Keratinocyte (primary cell): ENCODE measurements at regions not wholly inside any gene's neighbourhood (a gene's known extent, or its start where the extent isn't known, plus 50 kb on each side); places are given as distances from the start of the nearest gene placed in this dataset.

Experiments used
- DNase-seq: peaks from one replicate; pipeline ENCODE4 v3.0.0-alpha.2; 2011; ENCODE audit warnings: low read depth, missing footprints, low spot score
- FAIRE-seq: peaks from 2 replicates; lab custom pipeline; 2011; peaks lifted over from hg19 to GRCh38; lab: Jason Lieb, UNC
- H2AFZ ChIP-seq: 2 replicates; pipeline ENCODE4 v1.6.0; 2012; ENCODE audit warnings: low read length, control low read depth, inconsistent platforms; ENCODE audit not compliant: control insufficient read depth
- H3K27ac ChIP-seq: 2 replicates; pipeline ENCODE4 v1.5.1; 2011; ENCODE audit warnings: low read length; ENCODE audit not compliant: control insufficient read depth, insufficient read depth
- H3K27me3 ChIP-seq: 3 replicates; pipeline ENCODE4 v1.6.0; 2011; ENCODE audit warnings: low read length; ENCODE audit not compliant: control insufficient read depth, insufficient read depth; ENCODE audit errors: extremely low read depth
- H3K36me3 ChIP-seq, 2 experiments: 2 replicates in 1 of 2; 3 replicates in 1 of 2; pipeline ENCODE4 v1.5.1; 2011; ENCODE audit warnings: low read length in 2 of 2, mild to moderate bottlenecking in 1 of 2; ENCODE audit not compliant: control insufficient read depth in 2 of 2, insufficient read depth in 2 of 2; ENCODE audit errors: extremely low read depth in 1 of 2
- H3K4me1 ChIP-seq: 3 replicates; pipeline ENCODE4 v1.5.1; 2011; ENCODE audit warnings: low read length; ENCODE audit not compliant: control insufficient read depth, insufficient read depth; ENCODE audit errors: extremely low read depth
- H3K4me2 ChIP-seq: 3 replicates; pipeline ENCODE4 v1.6.0; 2011; ENCODE audit warnings: low read depth, low read length; ENCODE audit not compliant: control insufficient read depth, insufficient read depth; ENCODE audit errors: extremely low read depth
- H3K4me3 ChIP-seq, 3 experiments: fragments of 200-600 bp in 1 of 3; sonication (generic) in 1 of 3; 2 replicates in 2 of 3; 3 replicates in 1 of 3; pipeline ENCODE4 v1.5.1; 2011 to 2016; ENCODE audit warnings: low read length in 3 of 3, mild to moderate bottlenecking in 3 of 3, control low read depth in 2 of 3, inconsistent platforms in 1 of 3, low read depth in 1 of 3, mixed read lengths in 1 of 3, mixed run types in 1 of 3, moderate library complexity in 1 of 3; ENCODE audit not compliant: control insufficient read depth in 2 of 3, insufficient read depth in 2 of 3; ENCODE audit errors: extremely low read depth in 1 of 3
- H3K79me2 ChIP-seq: 2 replicates; pipeline ENCODE4 v1.6.0; 2012; ENCODE audit warnings: low read length; ENCODE audit not compliant: control insufficient read depth, insufficient read depth
- H3K9ac ChIP-seq: 3 replicates; pipeline ENCODE4 v1.6.0; 2011; ENCODE audit warnings: low read length; ENCODE audit not compliant: control insufficient read depth, insufficient read depth; ENCODE audit errors: extremely low read depth
- H3K9me1 ChIP-seq: 3 replicates; pipeline ENCODE4 v1.6.0; 2011; ENCODE audit warnings: low read length; ENCODE audit not compliant: control insufficient read depth, insufficient read depth; ENCODE audit errors: extremely low read depth
- H3K9me3 ChIP-seq: 2 replicates; pipeline ENCODE4 v1.5.1; 2012; ENCODE audit warnings: low read depth, low read length; ENCODE audit not compliant: control insufficient read depth
- H4K20me1 ChIP-seq: 3 replicates; pipeline ENCODE4 v1.6.0; 2011; ENCODE audit warnings: low read length; ENCODE audit not compliant: control insufficient read depth, insufficient read depth; ENCODE audit errors: extremely low read depth
- EZH2 ChIP-seq: IDR thresholded peaks from one replicate; pipeline ENCODE4 v1.6.1; 2012; ENCODE audit warnings: inconsistent platforms, mild to moderate bottlenecking, low read length, moderate library complexity
- dilution Hi-C: fragments of 300-500 bp; cut with MboI; formaldehyde crosslinking; loops from one replicate; pipeline ENCODE4 v1.7.0; 2020; ENCODE audit warnings: low sequenced_read_pairs; ENCODE audit not compliant: extremely low pct_ligation_motif_present
- TF ChIP-seq, protein P1 (sequence below), 3 experiments: IDR thresholded peaks in 1 of 3; conservative IDR thresholded peaks in 1 of 3; optimal IDR thresholded peaks in 1 of 3; 2 replicates in 2 of 3; 3 replicates in 1 of 3; pipeline versions ENCODE3 to v1.5.1; 2011; ENCODE audit warnings: low read length in 3 of 3, mild to moderate bottlenecking in 3 of 3, moderate library complexity in 2 of 3, control low read depth in 1 of 3, inconsistent platforms in 1 of 3; ENCODE audit not compliant: insufficient read depth in 2 of 3; ENCODE audit errors: extremely low read depth in 1 of 3

DNA sequence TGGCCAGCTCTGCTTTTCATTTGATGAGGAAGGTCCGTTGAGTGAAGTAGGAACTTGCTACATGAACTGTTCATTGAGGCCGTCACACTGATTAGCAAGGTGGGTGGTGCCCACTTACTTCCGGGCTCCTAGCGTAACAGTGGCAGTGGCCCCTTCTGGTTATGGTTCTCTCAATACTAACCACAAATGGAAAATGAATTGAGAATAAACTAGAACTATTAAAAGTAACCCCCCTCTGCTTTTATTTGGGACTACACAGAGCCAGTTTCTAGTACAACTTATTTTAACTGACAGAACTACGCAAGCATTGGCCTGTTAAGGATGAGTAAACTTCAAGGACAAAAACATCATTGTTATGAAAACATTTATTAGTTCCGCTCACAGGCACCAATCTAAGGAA is 519.1 kb downstream of the INHBA start:
- DNase-seq, result no peak
- Histone ChIP-seq H2AFZ (peak overlapping the region; percentile 20), H3K9ac (no peak overlapping the region), H3K9me1 (no peaks in the 10 kb centered on the region), H4K20me1 (no peaks in the 10 kb centered on the region), H3K27me3 (no peaks in the 10 kb centered on the region), H3K4me1 (peaks cover 26% of the 10 kb centered on the region), H3K79me2 (no peaks in the 10 kb centered on the region), H3K4me2 (no peak overlapping the region), H3K27ac (peak overlapping the region; percentile 37), H3K36me3 (no peaks in the 10 kb centered on the region), H3K4me3 (no peak overlapping the region), H3K9me3 (no peaks in the 10 kb centered on the region)
- dilution Hi-C loops, result no loop called here
- TF ChIP-seq, protein P1, sequence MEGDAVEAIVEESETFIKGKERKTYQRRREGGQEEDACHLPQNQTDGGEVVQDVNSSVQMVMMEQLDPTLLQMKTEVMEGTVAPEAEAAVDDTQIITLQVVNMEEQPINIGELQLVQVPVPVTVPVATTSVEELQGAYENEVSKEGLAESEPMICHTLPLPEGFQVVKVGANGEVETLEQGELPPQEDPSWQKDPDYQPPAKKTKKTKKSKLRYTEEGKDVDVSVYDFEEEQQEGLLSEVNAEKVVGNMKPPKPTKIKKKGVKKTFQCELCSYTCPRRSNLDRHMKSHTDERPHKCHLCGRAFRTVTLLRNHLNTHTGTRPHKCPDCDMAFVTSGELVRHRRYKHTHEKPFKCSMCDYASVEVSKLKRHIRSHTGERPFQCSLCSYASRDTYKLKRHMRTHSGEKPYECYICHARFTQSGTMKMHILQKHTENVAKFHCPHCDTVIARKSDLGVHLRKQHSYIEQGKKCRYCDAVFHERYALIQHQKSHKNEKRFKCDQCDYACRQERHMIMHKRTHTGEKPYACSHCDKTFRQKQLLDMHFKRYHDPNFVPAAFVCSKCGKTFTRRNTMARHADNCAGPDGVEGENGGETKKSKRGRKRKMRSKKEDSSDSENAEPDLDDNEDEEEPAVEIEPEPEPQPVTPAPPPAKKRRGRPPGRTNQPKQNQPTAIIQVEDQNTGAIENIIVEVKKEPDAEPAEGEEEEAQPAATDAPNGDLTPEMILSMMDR (optimal IDR thresholded peaks at IDR 0.05 in 1 of 3, IDR thresholded peaks at IDR 0.05 in 1 of 3, conservative IDR thresholded peaks at IDR 0.05 in 1 of 3; ENCODE audit: extremely low read depth in 1 of 3, insufficient read depth in 2 of 3, low read length in 3 of 3), result no peak
- no peak for TF ChIP-seq EZH2
- no peak for FAIRE-seq

DNA sequence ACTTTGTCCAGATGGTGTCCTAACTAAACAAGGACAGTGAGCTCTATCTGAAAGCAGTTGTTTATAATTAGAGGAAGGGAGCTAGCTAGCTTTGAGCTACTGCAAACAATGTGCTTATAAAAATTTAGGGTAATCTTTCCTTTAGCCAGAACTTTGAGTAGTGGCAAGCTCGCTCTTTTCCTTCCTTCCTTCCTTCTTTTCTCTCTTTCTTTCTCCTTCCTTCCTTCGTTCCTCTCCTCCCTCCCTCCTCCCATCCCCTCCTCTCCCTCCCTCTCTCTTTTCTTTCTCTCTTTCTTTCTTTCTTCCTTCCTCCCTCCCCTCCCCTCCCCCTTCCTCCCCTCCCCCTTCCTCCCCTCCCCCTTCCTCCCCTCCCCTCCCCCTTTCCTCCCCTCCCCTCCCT is 520.1 kb downstream of the INHBA start:
- H3K4me3 ChIP-seq, result no peak overlapping the region
- H3K9ac ChIP-seq, result no peak overlapping the region
- peaks cover 17% of the 10 kb centered on the region for H3K4me1 ChIP-seq
- H4K20me1 ChIP-seq, result no peaks in the 10 kb centered on the region
- H3K27ac ChIP-seq, result no peak overlapping the region
- dilution Hi-C loops, result no loop called here
- DNase-seq, result no peak
- no peaks in the 10 kb centered on the region for H3K9me1 ChIP-seq
- no peaks in the 10 kb centered on the region for H3K79me2 ChIP-seq
- H3K27me3 ChIP-seq, result no peaks in the 10 kb centered on the region
- no peaks in the 10 kb centered on the region for H3K36me3 ChIP-seq
- no peak for FAIRE-seq
- no peaks in the 10 kb centered on the region for H3K9me3 ChIP-seq
- no peak overlapping the region for H2AFZ ChIP-seq
- TF ChIP-seq, protein P1 (optimal IDR thresholded peaks at IDR 0.05 in 1 of 3, IDR thresholded peaks at IDR 0.05 in 1 of 3, conservative IDR thresholded peaks at IDR 0.05 in 1 of 3; ENCODE audit: extremely low read depth in 1 of 3, insufficient read depth in 2 of 3, low read length in 3 of 3), result no peak
- no peak for TF ChIP-seq EZH2
- no peak overlapping the region for H3K4me2 ChIP-seq
